ENCODE measurements at regions not wholly inside any gene's neighbourhood (a gene's known extent, or its start where the extent isn't known, plus 50 kb on each side); places are given as distances from the start of the nearest gene placed in this dataset.
"Not testable (repeated sequence)": the region's sequence is repeated elsewhere in the genome, so short reads cannot be mapped to it uniquely, and the experiment has no call there.

GRCh38 chr2:212726403-212726802, 187.8 kb upstream of the ERBB4 start:
- TF ChIP-seq, protein P1, sequence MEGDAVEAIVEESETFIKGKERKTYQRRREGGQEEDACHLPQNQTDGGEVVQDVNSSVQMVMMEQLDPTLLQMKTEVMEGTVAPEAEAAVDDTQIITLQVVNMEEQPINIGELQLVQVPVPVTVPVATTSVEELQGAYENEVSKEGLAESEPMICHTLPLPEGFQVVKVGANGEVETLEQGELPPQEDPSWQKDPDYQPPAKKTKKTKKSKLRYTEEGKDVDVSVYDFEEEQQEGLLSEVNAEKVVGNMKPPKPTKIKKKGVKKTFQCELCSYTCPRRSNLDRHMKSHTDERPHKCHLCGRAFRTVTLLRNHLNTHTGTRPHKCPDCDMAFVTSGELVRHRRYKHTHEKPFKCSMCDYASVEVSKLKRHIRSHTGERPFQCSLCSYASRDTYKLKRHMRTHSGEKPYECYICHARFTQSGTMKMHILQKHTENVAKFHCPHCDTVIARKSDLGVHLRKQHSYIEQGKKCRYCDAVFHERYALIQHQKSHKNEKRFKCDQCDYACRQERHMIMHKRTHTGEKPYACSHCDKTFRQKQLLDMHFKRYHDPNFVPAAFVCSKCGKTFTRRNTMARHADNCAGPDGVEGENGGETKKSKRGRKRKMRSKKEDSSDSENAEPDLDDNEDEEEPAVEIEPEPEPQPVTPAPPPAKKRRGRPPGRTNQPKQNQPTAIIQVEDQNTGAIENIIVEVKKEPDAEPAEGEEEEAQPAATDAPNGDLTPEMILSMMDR (IDR thresholded peaks at IDR 0.05), result no peak
- Histone ChIP-seq H3K27ac (no peak overlapping the region), H3K4me3 (no peak overlapping the region), H3K4me1 (no peaks in the 10 kb centered on the region), H3K36me3 (no peaks in the 10 kb centered on the region), H3K27me3 (no peaks in the 10 kb centered on the region), H3K9me3 (no peaks in the 10 kb centered on the region)
- DNase-seq (ENCODE audit: low spot score), result no peak

GRCh38 chr2:212725180-212725579, 186.6 kb upstream of the ERBB4 start:
- TF ChIP-seq, protein P1 (IDR thresholded peaks at IDR 0.05), result no peak
- no peaks in the 10 kb centered on the region for H3K36me3 ChIP-seq
- no peaks in the 10 kb centered on the region for H3K4me1 ChIP-seq

DNA sequence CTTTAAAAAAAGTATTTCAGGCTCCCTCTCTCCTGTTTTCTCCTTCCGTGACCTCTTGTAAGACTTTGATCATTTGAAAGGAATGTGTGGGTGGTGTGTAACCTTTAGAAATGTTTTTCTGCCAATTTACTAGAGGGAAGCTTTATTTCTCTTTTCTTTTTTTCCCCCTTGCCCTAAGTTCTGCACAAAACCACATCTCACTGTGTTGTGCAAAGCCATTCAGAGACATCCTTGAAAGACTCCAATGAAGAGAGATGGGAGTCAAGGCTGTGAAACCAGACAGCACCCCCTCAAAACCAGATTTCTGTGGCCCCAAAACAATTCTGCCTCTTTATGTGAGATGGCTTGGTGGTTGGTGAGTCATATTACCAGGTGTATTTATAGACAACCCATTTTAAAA, 184.6 kb upstream of the ERBB4 start:
- Histone ChIP-seq H3K9me3 (no peaks in the 10 kb centered on the region), H3K27ac (no peak overlapping the region), H3K4me3 (no peak overlapping the region), H3K4me1 (no peaks in the 10 kb centered on the region), H3K36me3 (no peaks in the 10 kb centered on the region), H3K27me3 (no peaks in the 10 kb centered on the region)
- DNase-seq (ENCODE audit: low spot score), result no peak
- TF ChIP-seq, protein P1 (IDR thresholded peaks at IDR 0.05), result no peak

More at GRCh38 chr2:212725180-212725579, 186.6 kb upstream of the ERBB4 start:
- no peak for DNase-seq (ENCODE audit: low spot score)
- no peaks in the 10 kb centered on the region for H3K9me3 ChIP-seq
- H3K4me3 ChIP-seq, result no peak overlapping the region
- H3K27me3 ChIP-seq, result no peaks in the 10 kb centered on the region
- no peak overlapping the region for H3K27ac ChIP-seq

DNA sequence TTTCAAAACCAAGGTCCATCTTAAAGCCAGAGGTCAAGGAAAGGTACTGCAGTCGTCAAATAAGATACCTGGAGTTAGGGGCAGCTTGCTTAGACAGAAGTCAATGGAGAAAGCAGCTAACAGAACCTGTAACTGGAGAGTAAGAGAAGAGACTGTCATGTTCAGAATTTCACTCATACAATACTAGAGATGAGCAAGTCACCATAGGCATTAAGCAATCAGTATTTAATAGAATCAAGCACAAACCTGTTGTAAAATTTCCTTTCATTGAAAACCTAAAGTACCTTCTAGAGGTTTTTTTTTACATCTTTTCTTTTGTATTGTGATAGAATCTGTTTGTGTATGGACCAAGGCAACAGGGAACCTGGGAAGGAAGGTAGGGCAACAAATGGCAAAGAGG, 183.4 kb upstream of the ERBB4 start:
- Histone ChIP-seq H3K27ac (no peak overlapping the region), H3K27me3 (no peaks in the 10 kb centered on the region), H3K9me3 (no peaks in the 10 kb centered on the region), H3K4me3 (no peak overlapping the region), H3K36me3 (no peaks in the 10 kb centered on the region), H3K4me1 (no peaks in the 10 kb centered on the region)
- no peak for DNase-seq (ENCODE audit: low spot score)
- TF ChIP-seq, protein P1 (IDR thresholded peaks at IDR 0.05), result no peak

- H3K4me3 ChIP-seq, result no peak overlapping the region
- no peaks in the 10 kb centered on the region for H3K27me3 ChIP-seq
- TF ChIP-seq, protein P1 (IDR thresholded peaks at IDR 0.05), result no peak
- H3K27ac ChIP-seq, result no peak overlapping the region
- H3K36me3 ChIP-seq, result no peaks in the 10 kb centered on the region
- no peaks in the 10 kb centered on the region for H3K9me3 ChIP-seq
- H3K4me1 ChIP-seq, result no peaks in the 10 kb centered on the region
- no peak for DNase-seq (ENCODE audit: low spot score)
These were observed 182.4 kb upstream of the ERBB4 start for GRCh38 chr2:212721026-212721451.

DNA sequence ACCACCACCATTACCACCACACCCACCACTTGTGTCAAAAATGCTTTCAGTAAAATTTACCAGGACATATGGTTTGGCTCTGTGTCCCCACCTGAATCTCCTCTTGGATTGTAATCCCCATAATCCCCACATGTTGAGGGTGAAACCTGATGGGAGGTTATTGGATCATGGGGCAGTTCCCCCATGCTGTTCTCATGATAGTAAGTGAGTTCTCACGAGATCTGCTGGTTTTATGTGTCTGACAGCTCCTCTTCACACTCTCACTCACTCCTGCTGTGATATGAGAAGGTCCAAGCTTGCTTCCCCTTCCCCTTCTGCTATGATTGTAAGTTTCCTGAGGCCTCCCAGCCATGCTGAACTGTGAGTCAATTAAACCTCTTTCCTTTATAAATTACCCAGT, 176.8 kb upstream of the ERBB4 start:
- not testable (repeated sequence) for H3K4me1 ChIP-seq; H3K36me3 ChIP-seq; DNase-seq (ENCODE audit: low spot score); H3K27me3 ChIP-seq; H3K9me3 ChIP-seq; H3K4me3 ChIP-seq; H3K27ac ChIP-seq

All from right atrium auricular region (tissue), 2 donors.